PC-9 (cell line): ENCODE measurements at regions not wholly inside any gene's neighbourhood (a gene's known extent, or its start where the extent isn't known, plus 50 kb on each side); places are given as distances from the start of the nearest gene placed in this dataset.

ENCODE experiments used
- BruUV-seq: library from RNA; stranded (reverse); fragments of 400-500 nt; replicated peaks from 2 replicates; lab custom pipeline; 2021; lab: Mats Ljungman, UMichigan
- CTCF ChIA-PET: fragments of 300-600 bp; sonication (Branson Sonifier 250); formaldehyde crosslinking; loops from one replicate; lab custom pipeline; 2022; ENCODE audit warnings: antibody characterized with exemption; lab: Charles Lee
- POLR2A ChIA-PET: fragments of 300-600 bp; sonication (Branson Sonifier 250); formaldehyde crosslinking; loops from one replicate; lab custom pipeline; 2022; ENCODE audit warnings: antibody characterized with exemption; ENCODE audit not compliant: unreplicated experiment; lab: Charles Lee
- DNase-seq, 2 experiments: peaks; one replicate each; pipeline versions ENCODE4 v3.0.0 to v3.0.0-alpha.2; 2015 to 2022; ENCODE audit warnings: mixed read lengths in 1 of 2
- H2AFZ ChIP-seq: fragments of 200-600 bp; sonication (generic); 2 replicates; pipeline ENCODE4 v1.8.1; 2017; ENCODE audit warnings: antibody characterized with exemption
- H3F3A ChIP-seq: fragments of 200-600 bp; sonication (generic); 2 replicates; pipeline ENCODE4 v1.8.1; 2017; ENCODE audit warnings: antibody characterized with exemption, mild to moderate bottlenecking, low read depth; ENCODE audit not compliant: insufficient read depth
- H3K27ac ChIP-seq: fragments of 200-600 bp; sonication (generic); 2 replicates; pipeline ENCODE4 v1.6.1; 2016; ENCODE audit warnings: mixed run types
- H3K27me3 ChIP-seq: fragments of 200-600 bp; sonication (generic); 2 replicates; pipeline ENCODE4 v1.6.1; 2016; ENCODE audit warnings: low read depth, mixed run types; ENCODE audit not compliant: insufficient read depth
- H3K36me3 ChIP-seq: fragments of 200-600 bp; sonication (generic); 2 replicates; pipeline ENCODE4 v1.6.1; 2016; ENCODE audit warnings: low read depth, mixed run types
- H3K4me1 ChIP-seq: fragments of 200-600 bp; sonication (generic); replicated peaks from 2 replicates; pipeline ENCODE4 v1.6.1; 2016; ENCODE audit warnings: mixed run types; ENCODE audit not compliant: insufficient read depth
- H3K4me2 ChIP-seq: fragments of 200-600 bp; sonication (generic); 2 replicates; pipeline ENCODE4 v1.6.1; 2017; ENCODE audit warnings: mixed run types
- H3K4me3 ChIP-seq: fragments of 200-600 bp; sonication (generic); 2 replicates; pipeline ENCODE4 v1.6.1; 2016; ENCODE audit warnings: mixed run types
- H3K79me2 ChIP-seq: fragments of 200-600 bp; sonication (generic); 2 replicates; pipeline ENCODE4 v1.6.1; 2017; ENCODE audit warnings: low read depth, mixed run types
- H3K9me2 ChIP-seq: fragments of 200-600 bp; sonication (generic); 2 replicates; pipeline ENCODE4 v1.8.1; 2017; ENCODE audit warnings: mild to moderate bottlenecking; ENCODE audit not compliant: insufficient read depth
- H3K9me3 ChIP-seq: fragments of 200-600 bp; sonication (generic); 2 replicates; pipeline ENCODE4 v1.8.1; 2016; ENCODE audit warnings: low read depth; ENCODE audit not compliant: insufficient read depth
- H4K20me1 ChIP-seq: fragments of 200-600 bp; sonication (generic); 2 replicates; pipeline ENCODE4 v1.8.1; 2017; ENCODE audit not compliant: insufficient read depth
- CTCF ChIP-seq: fragments of 200-600 bp; sonication (generic); conservative IDR thresholded peaks from 2 replicates; pipeline ENCODE4 v1.6.1; 2017; ENCODE audit warnings: mixed run types, antibody characterized with exemption, mild to moderate bottlenecking, moderate library complexity
- EZH2 ChIP-seq: fragments of 200-600 bp; sonication (generic); IDR thresholded peaks from 2 replicates; pipeline ENCODE4 v1.8.0; 2017; ENCODE audit warnings: antibody characterized with exemption, low read depth
- intact Hi-C: fragments of 100-400 bp; cut with micrococcal nuclease; formaldehyde crosslinking; loops from one replicate; pipeline ENCODE4 v1.10.0; 2022; ENCODE audit not compliant: unreplicated experiment

GRCh38 chr2:204282081-204282480 lies 263.2 kb upstream of the PARD3B start:
- TF ChIP-seq CTCF (no peak), EZH2 (no peak)
- Histone ChIP-seq H3K27ac (no peak overlapping the region), H3K9me2 (no peaks in the 10 kb centered on the region), H2AFZ (no peak overlapping the region), H3F3A (no peaks in the 10 kb centered on the region), H3K4me1 (no peaks in the 10 kb centered on the region), H3K4me2 (no peak overlapping the region), H4K20me1 (no peaks in the 10 kb centered on the region), H3K4me3 (no peak overlapping the region), H3K36me3 (no peaks in the 10 kb centered on the region), H3K9me3 (no peaks in the 10 kb centered on the region), H3K27me3 (no peaks in the 10 kb centered on the region), H3K79me2 (no peaks in the 10 kb centered on the region)
- intact Hi-C loops = no loop called here
- BruUV-seq = no TSS peak
- no peak for DNase-seq
- ChIA-PET CTCF (no interaction called here), POLR2A (no interaction called here)

GRCh38 chr2:204282525-204282924 lies 262.8 kb upstream of the PARD3B start:
- CTCF ChIA-PET = no interaction called here
- Histone ChIP-seq H3K9me3 (no peaks in the 10 kb centered on the region), H4K20me1 (no peaks in the 10 kb centered on the region), H3K9me2 (no peaks in the 10 kb centered on the region), H2AFZ (no peak overlapping the region), H3K36me3 (no peaks in the 10 kb centered on the region), H3K27me3 (no peaks in the 10 kb centered on the region), H3K4me2 (no peak overlapping the region), H3K79me2 (no peaks in the 10 kb centered on the region), H3K4me3 (no peak overlapping the region), H3K4me1 (no peaks in the 10 kb centered on the region), H3F3A (no peaks in the 10 kb centered on the region), H3K27ac (no peak overlapping the region)
- intact Hi-C loops = no loop called here
- POLR2A ChIA-PET = no interaction called here
- DNase-seq = no peak
- BruUV-seq = no TSS peak
- TF ChIP-seq EZH2 = no peak
- no peak for TF ChIP-seq CTCF

GRCh38 chr2:204289066-204289465 lies 256.2 kb upstream of the PARD3B start:
- H3K9me2 ChIP-seq = no peaks in the 10 kb centered on the region
- no peak overlapping the region for H3K4me2 ChIP-seq
- ChIA-PET POLR2A (no interaction called here), CTCF (no interaction called here)
- no peak overlapping the region for H3K4me3 ChIP-seq
- no TSS peak for BruUV-seq
- no peaks in the 10 kb centered on the region for H3K36me3 ChIP-seq
- no peaks in the 10 kb centered on the region for H3K4me1 ChIP-seq
- no peak overlapping the region for H3K27ac ChIP-seq
- peak in 1 of 2 experiments; percentile 44 for DNase-seq
- intact Hi-C loops = no loop called here
- H3K79me2 ChIP-seq = no peaks in the 10 kb centered on the region
- TF ChIP-seq EZH2 = no peak
- TF ChIP-seq CTCF = no peak
- no peaks in the 10 kb centered on the region for H3K9me3 ChIP-seq
- H2AFZ ChIP-seq = no peak overlapping the region
- no peaks in the 10 kb centered on the region for H3F3A ChIP-seq
- no peaks in the 10 kb centered on the region for H4K20me1 ChIP-seq
- peaks cover 17% of the 10 kb centered on the region; the same call in 1 of the 2 replicates for H3K27me3 ChIP-seq
